ENCODE measurements at regions not wholly inside any gene's neighbourhood (a gene's known extent, or its start where the extent isn't known, plus 50 kb on each side); places are given as distances from the start of the nearest gene placed in this dataset.

GRCh38 chr5:93196986-93197385 lies 384.0 kb downstream of the NR2F1-AS1 start:
- no peak for TF ChIP-seq POLR2A (IDR thresholded peaks at IDR 0.05)
- TF ChIP-seq CTCF (IDR thresholded peaks at IDR 0.05) = no peak
